HepG2 (cell line): ENCODE measurements at regions not wholly inside any gene's neighbourhood (a gene's known extent, or its start where the extent isn't known, plus 50 kb on each side); places are given as distances from the start of the nearest gene placed in this dataset.

ENCODE experiments used
- ESRRA ChIP-seq: sonication (generic); formaldehyde crosslinking; IDR thresholded peaks from 2 replicates; pipeline ENCODE4 v1.5.1; 2020; ENCODE audit warnings: mild to moderate bottlenecking, low read depth, missing genetic modification reagents
- KAT2B ChIP-seq: fragments of 150-350 bp; IDR thresholded peaks from 2 replicates; pipeline ENCODE4 v1.6.1; 2014; ENCODE audit warnings: low read depth, low read length, borderline replicate concordance
- SMC3 ChIP-seq: IDR thresholded peaks from 2 replicates; pipeline ENCODE4 v1.6.1; 2011; ENCODE audit warnings: low read length, improper control_type of control experiment

GRCh38 chrX:33817266-33817665 is 314.8 kb downstream of the FAM47A start:
- TF ChIP-seq SMC3 (no peak), ESRRA (CRISPR knock-in tag) (no peak), KAT2B (no peak)
